EH (cell line): ENCODE measurements at regions not wholly inside any gene's neighbourhood (a gene's known extent, or its start where the extent isn't known, plus 50 kb on each side); places are given as distances from the start of the nearest gene placed in this dataset.
"Not testable (repeated sequence)": the region's sequence is repeated elsewhere in the genome, so short reads cannot be mapped to it uniquely, and the experiment has no call there.

Experiments used
- DNase-seq: peaks from one replicate; pipeline ENCODE4 v3.0.0-alpha.2; 2015; ENCODE audit warnings: low read depth

DNA sequence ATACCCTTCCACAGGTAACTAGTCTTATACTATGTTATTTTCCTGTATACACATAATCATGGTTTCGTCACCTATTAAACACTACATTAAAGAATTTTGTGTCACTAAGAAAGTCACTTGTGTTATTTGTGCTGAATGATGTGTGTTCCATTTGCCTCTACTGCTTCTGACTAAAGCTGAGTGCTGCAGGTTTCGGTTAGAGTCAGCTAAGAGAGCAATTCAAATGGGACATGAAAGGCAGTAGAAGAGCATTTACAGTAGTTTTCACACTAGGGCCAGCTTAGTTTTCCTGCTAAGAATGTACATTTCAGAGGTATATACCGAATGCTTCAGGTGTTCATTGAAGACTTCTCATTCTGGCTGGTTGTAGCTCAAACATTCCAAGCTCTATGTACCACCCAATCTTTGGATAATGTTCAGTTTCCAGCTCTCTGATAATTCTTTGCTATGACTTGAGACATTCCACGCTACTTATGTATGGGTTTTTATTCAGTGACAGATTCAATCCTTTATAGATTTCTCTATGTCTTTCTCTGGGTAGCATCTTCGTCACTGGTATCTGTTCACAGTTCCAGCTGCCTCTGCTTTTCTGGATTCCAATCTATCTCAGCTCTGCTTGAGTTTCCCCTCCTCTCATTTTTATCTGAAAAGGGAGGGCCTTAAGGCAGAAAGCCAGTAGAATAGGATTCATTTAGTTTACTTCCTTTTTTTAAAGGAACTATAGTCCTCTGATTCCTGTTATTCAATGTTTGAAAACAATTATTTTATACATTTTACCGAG, 164.4 kb downstream of the CXXC4 start:
- no peak for DNase-seq

- not testable (repeated sequence) for DNase-seq
Measured at GRCh38 chr4:104326991-104327694, 167.6 kb downstream of the CXXC4 start.

GRCh38 chr4:104302731-104303130, 192.0 kb downstream of the CXXC4 start:
- no peak for DNase-seq

GRCh38 chr4:104294811-104295210, 199.9 kb downstream of the CXXC4 start:
- no peak for DNase-seq

GRCh38 chr4:104286867-104287266, 207.8 kb downstream of the CXXC4 start:
- DNase-seq = no peak

- no peak for DNase-seq
Measured at GRCh38 chr4:104283303-104283702, 211.4 kb downstream of the CXXC4 start.

GRCh38 chr4:104279744-104280143, 214.9 kb downstream of the CXXC4 start:
- no peak for DNase-seq

DNA sequence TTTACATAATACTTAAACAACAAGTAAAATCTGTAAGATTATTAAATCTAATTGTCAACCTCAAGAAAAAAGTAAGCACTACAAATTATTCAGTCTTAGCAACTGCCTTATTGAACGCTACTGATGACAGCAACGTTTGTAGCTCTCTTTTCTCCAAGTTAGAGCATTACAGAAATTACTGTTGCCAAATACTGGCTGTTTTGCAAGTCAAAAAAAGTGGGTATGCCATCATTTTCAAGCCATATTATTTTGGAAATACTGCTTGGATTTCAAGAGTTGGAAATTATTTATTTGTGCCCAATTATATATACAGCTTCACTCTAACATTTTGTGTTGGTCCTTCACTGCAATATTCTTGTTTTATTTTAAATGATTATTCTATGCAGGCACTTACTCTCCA, 221.7 kb downstream of the CXXC4 start:
- DNase-seq = no peak

DNA sequence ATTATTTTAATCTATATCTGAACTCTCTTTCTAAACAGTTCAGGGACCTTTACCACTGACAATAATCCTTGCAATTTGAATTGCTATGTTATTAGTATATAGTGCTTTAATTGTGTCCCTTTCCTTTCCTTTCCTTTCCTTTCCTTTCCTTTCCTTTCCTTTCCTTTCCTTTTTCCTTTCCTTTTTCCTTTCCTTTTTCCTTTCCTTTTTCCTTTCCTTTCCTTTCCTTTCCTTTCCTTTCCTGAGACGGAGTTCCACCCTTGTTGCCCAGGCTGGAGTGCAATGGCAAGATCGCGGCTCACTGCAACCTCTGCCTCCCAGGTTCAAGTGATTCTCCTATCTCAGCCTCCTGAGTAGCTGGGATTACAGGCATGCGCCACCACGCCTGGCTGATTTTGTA, 225.1 kb downstream of the CXXC4 start:
- not testable (repeated sequence) for DNase-seq

DNA sequence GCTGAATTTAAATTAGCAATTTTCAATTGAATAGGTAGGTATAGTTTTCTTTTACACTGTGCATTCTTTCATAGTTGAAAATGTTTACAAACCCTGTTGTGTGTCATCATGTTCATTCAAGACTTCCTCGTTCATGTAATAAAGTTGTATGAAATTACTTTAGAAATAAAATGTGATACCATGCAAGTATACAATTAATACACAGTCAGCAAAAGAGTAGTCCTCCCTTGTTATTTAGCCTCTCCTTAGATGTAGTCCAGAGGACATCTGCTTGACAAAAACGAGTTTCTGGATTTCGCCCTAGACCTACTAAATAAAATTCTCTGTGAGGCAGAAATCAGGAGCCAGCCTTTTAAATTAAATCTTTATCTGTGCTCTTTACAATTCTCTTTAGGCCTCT, 231.6 kb downstream of the CXXC4 start:
- no peak for DNase-seq

DNA sequence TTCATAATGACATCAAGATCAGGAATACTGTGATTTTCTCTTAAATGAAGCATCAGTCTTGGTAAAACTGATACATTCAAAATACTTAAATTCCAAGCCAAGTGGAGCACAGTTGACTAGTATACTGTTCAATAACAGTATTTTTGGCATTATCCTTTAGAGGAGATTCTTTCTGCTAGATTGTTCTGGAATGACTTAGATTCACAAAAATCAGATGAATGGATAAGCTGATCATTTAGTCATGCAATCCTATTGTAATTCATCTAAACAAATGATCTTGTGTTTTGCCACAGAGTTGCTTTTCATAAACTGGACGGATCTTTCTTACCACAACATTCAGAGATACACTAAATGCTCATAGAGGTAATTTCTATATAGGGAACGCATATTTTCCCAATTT, 232.0 kb downstream of the CXXC4 start:
- DNase-seq = no peak

GRCh38 chr4:104248726-104249125, 246.0 kb downstream of the CXXC4 start:
- DNase-seq = no peak

DNA sequence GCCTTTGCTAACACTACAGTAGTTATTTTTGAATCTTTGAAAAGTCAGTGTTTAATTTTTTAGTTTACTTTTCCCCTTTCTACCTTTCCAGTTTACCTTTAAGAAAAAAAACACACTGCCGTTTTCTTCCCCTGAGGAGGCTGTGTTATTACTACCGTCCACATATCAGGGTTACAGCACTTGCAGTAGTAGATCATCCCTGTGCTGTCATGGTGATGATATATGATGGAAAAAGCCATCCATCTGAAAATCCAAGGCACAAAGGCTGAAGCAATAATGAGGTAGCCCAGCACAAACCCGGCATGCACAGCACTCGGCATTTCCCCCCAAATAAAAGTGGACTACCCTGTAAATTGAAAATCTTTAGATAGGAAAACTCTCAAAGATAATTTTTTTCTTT, 258.7 kb downstream of the CXXC4 start:
- no peak for DNase-seq

DNA sequence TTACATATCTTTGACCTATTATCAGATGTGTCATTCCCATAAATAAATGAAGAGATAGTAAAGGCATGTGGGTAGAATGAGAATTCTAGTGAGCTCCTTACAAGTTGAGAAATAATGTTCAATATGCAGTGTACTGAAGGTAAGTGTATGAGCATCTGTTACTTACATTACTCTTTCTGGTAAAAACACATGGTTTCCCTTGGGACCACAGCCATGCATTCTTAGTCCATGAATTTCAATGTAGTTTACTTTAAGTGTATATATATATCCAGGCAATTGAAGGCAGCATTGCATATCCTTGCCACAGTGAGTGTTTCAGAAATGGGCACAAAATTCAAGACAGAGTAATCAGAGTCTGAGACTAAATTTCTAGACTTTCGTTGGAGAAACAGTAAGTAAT, 277.2 kb downstream of the CXXC4 start:
- no peak for DNase-seq

GRCh38 chr4:104211657-104212056, 283.0 kb downstream of the CXXC4 start:
- DNase-seq = no peak

- DNase-seq = no peak
Measured at GRCh38 chr4:104210420-104210819, 284.3 kb downstream of the CXXC4 start.

DNA sequence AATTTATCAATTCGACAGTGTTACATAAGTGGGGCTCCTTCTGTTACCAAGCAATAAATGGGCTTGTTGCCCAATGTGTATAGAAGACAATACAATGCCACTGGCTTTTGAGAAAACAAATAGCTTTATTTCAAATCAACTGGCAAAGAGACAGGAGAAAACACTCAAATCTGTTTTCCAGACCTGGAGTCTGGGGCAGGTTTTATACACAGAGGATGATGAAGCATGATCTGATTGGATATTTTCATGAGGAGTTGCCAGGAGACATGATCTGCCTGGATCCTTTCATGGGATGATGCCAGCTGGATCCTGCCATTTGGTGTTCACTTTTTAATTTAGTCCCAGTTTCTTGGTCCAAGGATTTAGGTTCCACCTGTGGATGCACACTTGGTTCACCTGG, 287.9 kb downstream of the CXXC4 start:
- no peak for DNase-seq

DNA sequence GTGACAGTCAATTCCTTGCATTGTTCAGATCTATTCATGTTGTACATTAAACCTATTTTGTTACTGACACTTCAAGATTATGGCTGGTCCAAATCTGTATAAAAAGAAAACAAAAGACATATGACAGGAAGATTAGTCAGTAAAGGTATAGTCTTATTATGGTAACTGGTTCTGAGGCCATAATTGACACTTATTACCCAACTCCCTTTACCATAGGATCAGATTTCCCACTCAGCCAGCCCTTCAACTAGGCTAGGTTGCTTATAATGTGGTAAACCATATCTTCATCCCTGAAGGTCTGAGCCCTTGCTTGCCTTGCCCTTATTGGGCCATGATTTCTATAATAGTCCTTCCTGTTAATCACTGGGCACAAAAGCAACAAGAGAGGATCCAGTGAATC, 289.6 kb downstream of the CXXC4 start:
- DNase-seq = no peak

- DNase-seq = no peak
Measured at GRCh38 chr4:104188301-104188700, 306.4 kb downstream of the CXXC4 start.

DNA sequence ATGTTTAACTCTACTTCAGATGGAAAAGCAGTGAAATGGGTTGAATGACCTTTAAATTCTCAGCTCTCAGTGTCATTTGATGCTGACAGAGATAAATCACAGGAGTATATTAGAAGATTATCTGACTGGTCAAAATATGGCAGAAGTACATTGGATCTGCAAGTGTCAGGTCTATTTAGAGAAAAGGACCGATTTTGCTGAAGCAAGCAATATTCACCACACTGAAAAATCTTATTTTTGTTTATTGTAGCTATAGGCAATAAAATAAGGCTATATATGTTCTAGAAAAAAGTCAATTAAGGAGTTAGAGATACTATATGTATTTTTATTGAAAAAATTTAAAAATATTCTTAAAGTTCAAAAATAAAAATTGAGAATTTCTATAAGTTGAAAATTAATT, 325.3 kb downstream of the CXXC4 start:
- DNase-seq = no peak

DNA sequence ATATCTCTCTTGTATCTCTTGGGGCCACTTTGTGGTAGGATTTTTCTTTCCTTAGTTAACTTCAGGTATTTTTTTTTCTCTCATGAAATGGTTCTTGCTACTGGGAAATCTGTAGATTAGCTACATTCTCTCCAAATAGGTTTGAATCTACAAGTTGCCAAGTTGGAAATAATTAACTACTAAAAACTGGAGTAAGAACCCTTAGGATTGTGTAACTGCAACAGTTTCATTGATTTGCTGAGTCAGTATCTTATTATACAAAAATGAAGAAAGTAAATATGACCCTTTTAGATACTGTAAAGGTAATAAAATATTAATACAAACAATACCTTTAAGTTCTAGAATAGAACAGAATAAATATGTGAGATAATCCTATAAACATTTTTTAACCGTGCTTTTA, 327.9 kb downstream of the CXXC4 start:
- no peak for DNase-seq

DNA sequence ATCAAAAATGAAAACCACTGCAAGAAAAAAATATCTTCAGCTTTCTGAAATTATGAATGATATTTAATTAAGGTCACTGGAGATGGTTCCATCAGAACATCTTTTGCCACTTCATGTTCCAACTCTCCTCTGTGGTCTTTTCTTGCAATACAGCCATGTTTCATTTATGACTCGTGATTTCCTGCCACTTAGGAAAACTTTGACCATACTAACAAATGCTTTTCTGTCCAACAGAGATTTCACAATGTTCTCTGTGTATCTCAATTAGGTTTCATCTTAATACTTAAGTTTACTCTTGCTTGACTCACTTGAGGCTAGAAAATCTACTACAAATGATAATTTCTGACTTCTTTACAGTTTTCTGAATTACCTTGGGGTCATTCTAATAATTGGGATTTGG, 330.9 kb downstream of the CXXC4 start:
- DNase-seq = no peak

DNA sequence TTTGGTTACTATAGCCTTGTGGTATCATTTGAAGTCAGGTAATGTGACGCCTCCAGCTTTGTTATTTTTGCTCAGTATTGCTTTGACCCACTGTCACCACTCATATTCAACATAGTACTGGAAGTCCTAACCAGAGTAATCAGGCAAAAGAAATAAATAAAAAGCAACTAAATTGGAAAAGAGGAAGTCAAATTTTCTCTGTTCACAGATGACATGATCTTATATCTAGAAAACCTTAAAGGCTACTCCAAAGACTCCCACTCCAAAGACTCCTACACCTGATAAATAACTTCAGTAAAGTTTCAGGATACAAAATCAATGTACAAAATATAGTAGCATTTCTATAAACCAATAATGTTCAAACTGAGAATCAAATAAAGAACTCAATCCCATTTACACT, 348.6 kb downstream of the CXXC4 start:
- no peak for DNase-seq

DNA sequence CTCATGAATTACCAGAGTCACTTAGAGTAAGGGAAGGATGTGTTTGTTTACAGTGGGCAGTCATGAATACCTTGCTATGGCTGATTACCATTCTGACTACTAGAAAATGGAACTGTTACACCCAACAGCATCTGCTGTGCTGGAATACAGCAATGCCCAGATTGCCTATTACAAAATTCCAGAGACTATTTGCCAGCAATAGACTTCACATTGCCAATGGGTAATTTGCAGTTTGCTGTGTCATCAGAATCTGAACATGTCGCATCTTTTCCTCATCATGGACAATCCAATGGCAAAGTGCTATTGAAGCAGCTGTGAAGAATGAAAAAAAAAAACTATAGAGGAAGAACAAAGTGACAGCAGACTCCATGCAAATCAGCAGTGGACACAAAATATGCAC, 356.6 kb downstream of the CXXC4 start:
- DNase-seq = no peak
